Activated CD8-positive, alpha-beta memory T cell treated with anti-CD3 and anti-CD28 coated beads, Interleukin-2, amount 10 ng/mL, durations not matched to agents 7 days and 5 days (primary cell): ENCODE measurements at regions not wholly inside any gene's neighbourhood (a gene's known extent, or its start where the extent isn't known, plus 50 kb on each side); places are given as distances from the start of the nearest gene placed in this dataset.
"Not testable (repeated sequence)": the region's sequence is repeated elsewhere in the genome, so short reads cannot be mapped to it uniquely, and the experiment has no call there.

Experiments
- ATAC-seq: fragments of 150-1000 bp; cut with Tn5 transposase; one replicate; pipeline ENCODE4 v1.10.0; 2021; ENCODE audit warnings: moderate library complexity
- CTCF ChIA-PET: fragments of 350-600 bp; sonication (Branson Sonifier 250); formaldehyde crosslinking; loops from one replicate; lab custom pipeline; 2021; ENCODE audit warnings: antibody characterized with exemption; lab: Charles Lee
- DNase-seq: peaks from one replicate; pipeline ENCODE4 v3.0.0-alpha.2; 2020
- H3K27ac Mint-ChIP-seq: one replicate; pipeline ENCODE4 v1.8.0; 2021; ENCODE audit warnings: mild to moderate bottlenecking, mixed read lengths
- H3K27me3 Mint-ChIP-seq: one replicate; pipeline ENCODE4 v1.8.0; 2021; ENCODE audit warnings: mixed read lengths
- H3K36me3 Mint-ChIP-seq: one replicate; pipeline ENCODE4 v1.8.0; 2021; ENCODE audit warnings: mild to moderate bottlenecking, mixed read lengths
- H3K4me1 Mint-ChIP-seq: one replicate; pipeline ENCODE4 v1.8.0; 2021; ENCODE audit warnings: mixed read lengths
- H3K4me3 Mint-ChIP-seq: one replicate; pipeline ENCODE4 v1.8.0; 2021; ENCODE audit warnings: mild to moderate bottlenecking, moderate library complexity, mixed read lengths
- H3K9me3 Mint-ChIP-seq: one replicate; pipeline ENCODE4 v1.8.0; 2022; ENCODE audit warnings: low read depth, mixed read lengths

DNA sequence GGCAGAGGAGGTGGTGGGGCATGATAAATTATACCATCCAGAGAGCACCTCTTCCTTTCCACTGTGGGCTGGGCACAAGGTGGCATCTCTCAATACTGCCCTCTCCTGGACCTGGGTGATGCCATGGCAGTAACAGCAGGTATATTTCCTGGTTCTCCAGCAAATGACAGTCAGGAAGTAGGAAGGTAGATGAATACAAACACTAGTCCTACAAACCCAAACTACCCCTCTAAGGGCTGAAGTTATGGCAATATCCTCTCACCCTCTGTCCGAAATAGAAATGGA lies 1004.9 kb downstream of the KCNMA1 start:
- CTCF ChIA-PET, result no interaction called here
- Mint-ChIP-seq H3K4me3 (no peak overlapping the region), H3K27me3 (no peaks in the 10 kb centered on the region), H3K36me3 (no peaks in the 10 kb centered on the region), H3K4me1 (no peaks in the 10 kb centered on the region), H3K27ac (no peak overlapping the region), H3K9me3 (peaks cover 3% of the 10 kb centered on the region)
- ATAC-seq (no peak), DNase-seq (no peak)

DNA sequence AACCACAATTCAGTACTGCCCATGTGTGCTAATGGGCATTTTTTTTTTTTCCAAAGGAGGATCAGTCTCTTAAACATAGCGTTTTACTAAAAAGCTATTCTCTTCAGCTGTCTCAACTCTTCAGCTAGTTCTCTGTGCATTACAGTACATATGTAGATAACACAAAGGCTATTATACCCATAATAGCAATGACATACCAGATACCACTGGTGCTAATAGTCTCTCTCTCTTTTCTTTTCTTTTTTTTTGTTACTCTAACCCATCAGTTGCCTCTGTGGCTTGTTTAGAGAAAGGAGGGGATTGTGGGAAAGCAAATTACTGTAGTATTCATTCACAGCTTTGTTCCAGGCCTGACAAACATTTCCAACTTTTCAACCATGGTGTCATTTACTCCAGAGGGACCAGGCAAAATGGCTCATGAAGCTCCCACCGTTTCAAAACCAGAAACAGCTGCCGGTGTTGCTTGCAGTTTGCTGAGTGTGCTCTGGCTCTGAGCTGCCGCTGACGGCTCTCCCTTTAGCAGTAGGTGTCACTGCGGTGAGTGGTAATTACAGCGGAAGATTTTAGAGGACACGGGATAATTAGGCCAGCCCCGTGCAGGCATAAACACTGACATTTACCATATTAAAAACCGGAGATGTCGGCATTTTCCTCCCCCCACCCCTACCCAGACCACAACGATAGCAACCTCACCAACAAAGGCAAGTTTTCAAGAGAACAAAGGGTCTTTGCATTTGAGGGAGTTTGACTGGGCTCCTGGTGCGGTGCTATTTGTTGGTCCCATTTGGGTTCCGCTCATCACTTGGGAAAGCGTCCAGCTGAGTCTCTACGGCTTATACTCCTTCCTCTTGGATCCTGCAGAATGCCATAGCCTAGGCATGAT lies 1005.5 kb downstream of the KCNMA1 start:
- Mint-ChIP-seq H3K4me3 (no peak overlapping the region), H3K4me1 (no peaks in the 10 kb centered on the region), H3K27ac (no peak overlapping the region), H3K27me3 (no peaks in the 10 kb centered on the region), H3K36me3 (no peaks in the 10 kb centered on the region), H3K9me3 (peaks cover 3% of the 10 kb centered on the region)
- no peak for ATAC-seq
- CTCF ChIA-PET, result no interaction called here
- no peak for DNase-seq

DNA sequence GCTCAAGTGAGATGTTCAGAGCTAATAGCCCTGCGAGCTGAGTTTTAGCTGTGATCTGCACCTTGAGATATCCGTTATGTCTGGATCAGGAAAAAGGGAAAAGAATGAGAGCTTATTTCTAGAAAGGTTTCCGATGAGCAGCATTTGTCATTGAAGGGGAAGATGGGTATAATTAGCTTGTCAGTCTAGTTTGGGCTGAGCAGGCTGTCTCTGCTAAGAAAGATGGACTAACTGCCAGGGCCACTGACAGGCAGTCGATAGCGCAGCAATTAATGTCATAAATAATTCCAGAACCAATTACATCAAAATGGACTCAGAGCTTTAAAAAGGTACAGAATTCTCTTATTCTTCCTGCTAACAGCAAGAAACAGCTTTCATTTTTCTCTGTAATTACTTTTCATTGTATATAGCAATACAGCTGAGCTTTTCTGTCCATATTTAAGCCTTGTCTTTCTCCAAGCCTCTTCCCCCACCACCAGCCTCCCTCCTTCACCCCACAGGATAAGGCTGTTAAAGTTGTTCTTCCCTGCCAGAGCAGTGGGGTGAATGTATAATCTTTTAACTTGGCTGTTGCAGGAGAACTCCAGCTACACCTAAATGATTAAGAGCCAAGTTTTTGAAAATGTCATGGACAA lies 1006.5 kb downstream of the KCNMA1 start:
- CTCF ChIA-PET, result no interaction called here
- ATAC-seq, result no peak
- Mint-ChIP-seq H3K36me3 (no peaks in the 10 kb centered on the region), H3K4me3 (no peak overlapping the region), H3K27ac (no peak overlapping the region), H3K9me3 (peaks cover 3% of the 10 kb centered on the region), H3K27me3 (no peaks in the 10 kb centered on the region), H3K4me1 (no peaks in the 10 kb centered on the region)
- no peak for DNase-seq

DNA sequence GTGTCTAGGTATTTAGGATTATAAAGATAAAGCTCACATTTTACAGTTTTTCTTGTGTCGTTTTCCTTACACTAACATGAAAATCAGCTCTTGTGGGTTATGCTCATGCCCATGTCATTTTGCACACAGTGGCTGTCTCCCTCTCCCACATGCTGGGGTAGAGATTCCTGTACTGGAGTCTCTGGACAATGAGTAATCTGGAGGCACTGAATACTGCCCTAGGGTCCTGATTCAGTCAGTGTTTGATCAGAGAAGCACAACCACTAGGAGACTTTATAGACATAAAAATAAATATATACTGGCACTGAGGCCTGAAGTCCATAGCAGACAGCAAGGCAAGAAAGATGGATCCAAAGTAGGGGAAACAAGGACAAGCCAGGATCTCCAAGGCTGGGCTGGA lies 1008.8 kb downstream of the KCNMA1 start:
- H3K27ac Mint-ChIP-seq, result no peak overlapping the region
- no peak overlapping the region for H3K4me3 Mint-ChIP-seq
- CTCF ChIA-PET, result no interaction called here
- no peaks in the 10 kb centered on the region for H3K27me3 Mint-ChIP-seq
- H3K9me3 Mint-ChIP-seq, result peaks cover 4% of the 10 kb centered on the region
- H3K36me3 Mint-ChIP-seq, result no peaks in the 10 kb centered on the region
- DNase-seq, result no peak
- no peak for ATAC-seq
- no peaks in the 10 kb centered on the region for H3K4me1 Mint-ChIP-seq

DNA sequence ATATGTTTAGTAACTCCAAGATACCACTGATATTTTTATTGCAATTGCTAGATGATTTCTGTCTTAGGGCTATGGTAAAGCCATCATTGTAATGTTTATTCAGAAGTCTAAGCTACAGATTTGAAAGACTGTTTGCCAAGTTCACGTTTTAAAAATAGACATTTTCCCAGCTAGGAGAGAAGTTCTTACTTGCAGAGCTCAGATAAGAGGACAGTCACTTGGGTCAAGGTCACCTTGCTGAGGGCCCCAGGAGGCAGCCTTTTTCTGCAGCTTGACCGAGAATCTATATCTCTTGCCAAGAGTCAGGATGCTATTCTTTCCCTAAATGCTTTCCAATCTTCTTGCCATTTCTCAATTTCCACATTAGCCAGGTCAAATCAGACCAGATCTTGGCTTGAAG lies 1011.2 kb downstream of the KCNMA1 start:
- H3K9me3 Mint-ChIP-seq, result peaks cover 4% of the 10 kb centered on the region
- no peaks in the 10 kb centered on the region for H3K36me3 Mint-ChIP-seq
- CTCF ChIA-PET, result no interaction called here
- no peaks in the 10 kb centered on the region for H3K4me1 Mint-ChIP-seq
- no peak for DNase-seq
- ATAC-seq, result no peak
- H3K4me3 Mint-ChIP-seq, result no peak overlapping the region
- no peaks in the 10 kb centered on the region for H3K27me3 Mint-ChIP-seq
- no peak overlapping the region for H3K27ac Mint-ChIP-seq

DNA sequence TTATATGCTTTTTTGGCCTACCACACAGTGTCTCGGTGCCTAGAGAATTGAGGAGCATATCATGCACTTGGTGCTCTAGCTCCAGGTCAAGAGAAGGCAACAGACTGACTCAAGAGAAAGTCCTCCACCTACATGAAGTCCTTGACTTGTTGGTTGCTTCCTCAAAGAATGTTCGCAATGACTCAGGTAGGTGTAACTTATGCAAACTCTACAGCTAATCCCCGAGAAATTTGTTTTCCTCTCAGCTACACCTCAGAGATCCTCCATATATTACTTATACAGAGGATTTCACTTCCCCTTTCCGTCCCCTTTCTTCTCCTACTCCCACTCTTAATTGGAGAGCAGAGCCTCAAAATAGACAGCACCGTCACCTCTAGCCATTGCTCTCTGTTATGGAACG lies 1013.1 kb downstream of the KCNMA1 start:
- no peaks in the 10 kb centered on the region for H3K4me1 Mint-ChIP-seq
- H3K36me3 Mint-ChIP-seq, result no peaks in the 10 kb centered on the region
- H3K9me3 Mint-ChIP-seq, result peaks cover 4% of the 10 kb centered on the region
- ATAC-seq (no peak), DNase-seq (no peak)
- CTCF ChIA-PET, result no interaction called here
- no peaks in the 10 kb centered on the region for H3K27me3 Mint-ChIP-seq
- no peak overlapping the region for H3K4me3 Mint-ChIP-seq
- H3K27ac Mint-ChIP-seq, result no peak overlapping the region

DNA sequence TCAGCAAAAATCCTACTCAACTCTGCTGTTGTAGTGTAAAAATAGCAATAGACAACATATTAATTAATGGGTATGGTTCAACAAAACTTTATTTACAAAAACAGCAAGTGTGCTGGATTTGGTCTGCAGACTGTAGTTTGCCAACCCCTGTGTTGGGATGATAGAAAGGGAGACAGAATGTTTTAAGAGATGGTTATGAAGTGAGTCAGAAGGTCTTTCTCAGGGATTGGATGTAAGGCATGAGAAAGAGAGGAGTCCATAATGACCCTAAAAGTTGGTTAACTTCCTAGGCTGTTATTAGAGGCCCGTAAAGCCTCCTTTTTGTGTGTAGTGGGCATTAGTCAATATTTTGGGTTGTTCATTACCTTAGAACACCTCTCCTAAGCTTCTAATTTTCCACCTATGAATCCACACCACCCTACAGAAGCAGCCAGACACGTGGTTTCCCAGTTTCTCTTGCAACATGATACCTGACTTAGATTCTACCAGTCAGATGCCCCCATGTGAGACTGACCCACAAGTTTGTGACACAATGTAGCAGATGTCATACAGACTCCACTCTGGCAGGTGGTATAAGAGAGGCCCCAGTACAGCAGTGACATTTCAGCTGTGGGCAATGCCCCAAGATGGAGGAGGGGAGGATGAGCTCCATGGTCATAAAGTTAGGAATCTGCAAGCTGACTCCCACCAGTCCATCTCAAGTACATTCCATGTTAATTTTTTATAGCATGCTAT lies 1015.6 kb downstream of the KCNMA1 start:
- Mint-ChIP-seq H3K27ac (no peak overlapping the region), H3K27me3 (no peaks in the 10 kb centered on the region), H3K36me3 (no peaks in the 10 kb centered on the region), H3K4me3 (no peak overlapping the region), H3K4me1 (no peaks in the 10 kb centered on the region), H3K9me3 (peaks cover 4% of the 10 kb centered on the region)
- DNase-seq (no peak), ATAC-seq (no peak)
- CTCF ChIA-PET, result no interaction called here

DNA sequence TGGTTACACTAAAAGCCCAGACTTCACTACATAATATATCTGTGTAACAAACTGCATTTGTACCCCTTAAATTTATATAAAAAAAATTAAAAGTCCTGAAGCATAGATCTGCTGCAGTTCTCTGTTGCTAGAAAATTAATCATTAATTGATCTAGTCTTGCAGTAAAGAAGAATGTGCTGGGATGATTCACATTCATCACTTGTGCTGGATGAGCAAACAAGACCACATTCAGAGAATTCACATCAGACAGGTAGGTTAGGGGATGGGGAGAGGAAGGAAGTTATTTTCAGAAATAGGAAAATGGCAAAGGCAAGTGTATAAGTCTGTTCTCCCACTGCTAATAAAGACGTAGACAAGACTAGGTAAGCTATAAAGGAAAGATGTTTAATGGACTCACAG lies 1019.0 kb downstream of the KCNMA1 start:
- no peaks in the 10 kb centered on the region for H3K36me3 Mint-ChIP-seq
- peaks cover 2% of the 10 kb centered on the region for H3K9me3 Mint-ChIP-seq
- no peak overlapping the region for H3K4me3 Mint-ChIP-seq
- CTCF ChIA-PET, result no interaction called here
- no peak overlapping the region for H3K27ac Mint-ChIP-seq
- DNase-seq (no peak), ATAC-seq (no peak)
- no peaks in the 10 kb centered on the region for H3K27me3 Mint-ChIP-seq
- H3K4me1 Mint-ChIP-seq, result no peaks in the 10 kb centered on the region

DNA sequence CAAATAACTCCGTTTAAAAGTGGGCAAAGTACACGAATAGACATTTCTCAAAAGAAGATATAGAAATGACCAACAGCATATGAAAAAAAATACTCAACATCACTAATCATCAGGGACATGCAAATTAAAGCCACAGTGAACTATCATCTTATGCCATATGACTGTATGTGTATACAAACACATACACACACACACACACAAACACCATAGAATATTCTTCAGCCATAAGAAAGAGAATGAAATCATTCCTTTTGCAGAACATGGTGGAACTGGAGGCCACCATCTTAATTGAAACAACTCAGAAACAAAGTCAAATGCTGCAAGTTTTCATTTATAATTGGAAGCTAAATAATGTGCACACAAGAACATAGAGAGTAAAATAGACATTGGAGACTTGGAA lies 1019.4 kb downstream of the KCNMA1 start:
- Mint-ChIP-seq H3K27me3 (no peaks in the 10 kb centered on the region), H3K27ac (no peak overlapping the region), H3K36me3 (no peaks in the 10 kb centered on the region), H3K9me3 (peaks cover 2% of the 10 kb centered on the region), H3K4me1 (no peaks in the 10 kb centered on the region), H3K4me3 (no peak overlapping the region)
- DNase-seq (no peak), ATAC-seq (no peak)
- CTCF ChIA-PET, result no interaction called here

DNA sequence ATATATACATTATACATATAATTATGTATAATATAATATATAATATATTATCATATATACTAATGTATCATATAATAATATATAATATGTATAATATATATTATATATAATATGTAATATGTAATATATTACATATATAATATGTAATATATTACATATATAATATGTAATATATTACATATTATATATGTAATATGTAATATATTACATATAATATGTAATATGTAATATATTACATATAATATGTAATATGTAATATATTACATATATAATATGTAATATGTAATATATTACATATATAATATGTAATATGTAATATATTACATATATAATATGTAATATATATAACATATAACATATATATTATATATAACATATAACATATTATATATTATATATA lies 1020.9 kb downstream of the KCNMA1 start:
- CTCF ChIA-PET, H3K9me3 Mint-ChIP-seq: not testable (repeated sequence)

DNA sequence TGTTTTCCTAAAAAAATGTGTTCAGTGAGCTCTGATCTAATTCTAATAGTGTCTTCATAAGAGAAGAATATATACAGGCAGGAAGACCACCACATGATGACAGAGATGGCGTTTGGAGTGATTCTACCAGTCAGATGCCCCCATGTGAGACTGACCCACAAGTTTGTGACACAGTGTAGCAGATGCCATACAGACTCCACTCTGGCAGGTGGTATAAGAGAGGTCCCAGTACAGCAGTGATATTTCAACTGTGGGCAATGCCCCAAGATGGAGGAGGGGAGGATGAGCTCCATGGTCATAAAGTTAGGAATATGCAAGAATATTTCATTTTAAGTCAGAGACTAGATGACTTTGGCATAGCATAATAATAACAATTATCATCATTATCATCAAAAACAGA lies 1022.6 kb downstream of the KCNMA1 start:
- no peak for DNase-seq
- Mint-ChIP-seq H3K36me3 (no peaks in the 10 kb centered on the region), H3K27ac (no peak overlapping the region), H3K9me3 (peaks cover 2% of the 10 kb centered on the region), H3K27me3 (no peaks in the 10 kb centered on the region), H3K4me1 (no peaks in the 10 kb centered on the region), H3K4me3 (no peak overlapping the region)
- CTCF ChIA-PET, result no interaction called here
- no peak for ATAC-seq

More for the DNA sequence above, 1020.9 kb downstream of the KCNMA1 start:
- H3K4me1 Mint-ChIP-seq, DNase-seq, H3K36me3 Mint-ChIP-seq, H3K27me3 Mint-ChIP-seq, ATAC-seq, H3K4me3 Mint-ChIP-seq, H3K27ac Mint-ChIP-seq: not testable (repeated sequence)
